ENCODE measurements at regions not wholly inside any gene's neighbourhood (a gene's known extent, or its start where the extent isn't known, plus 50 kb on each side); places are given as distances from the start of the nearest gene placed in this dataset.

DNA sequence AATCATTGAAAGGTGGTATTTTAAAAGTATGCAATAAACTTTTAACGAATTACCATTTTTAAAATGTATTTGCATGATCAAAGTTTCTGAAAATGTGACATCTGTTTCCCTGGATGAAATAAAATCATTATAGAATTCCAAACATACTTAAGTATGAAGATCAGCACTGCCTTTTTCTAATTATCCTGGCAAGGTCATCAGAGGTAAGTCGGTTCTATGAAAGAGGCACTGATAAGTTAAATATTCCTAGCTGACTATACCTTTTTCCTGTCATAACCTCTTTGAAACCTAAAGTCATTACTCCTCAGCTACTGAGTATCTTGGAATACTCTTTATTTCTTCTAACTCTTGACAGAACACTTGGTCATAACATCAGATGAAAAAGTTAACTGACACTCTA is 406.1 kb upstream of the ALCAM start:
- no peak for DNase-seq (ENCODE audit: low spot score)
- Histone ChIP-seq H3K9me3 (ENCODE audit: low read depth) (no peaks in the 10 kb centered on the region), H3K27ac (no peak overlapping the region), H3K9me2 (replicated peaks; ENCODE audit: insufficient read depth) (no peaks in the 10 kb centered on the region), H3K4me1 (ENCODE audit: insufficient read depth) (peaks cover 6% of the 10 kb centered on the region), H2AFZ (no peak overlapping the region), H4K20me1 (ENCODE audit: insufficient read depth, poor library complexity, severe bottlenecking) (no peaks in the 10 kb centered on the region), H3K4me3 (no peak overlapping the region), H3K36me3 (replicated peaks; ENCODE audit: insufficient read depth, low read depth) (no peaks in the 10 kb centered on the region), H3K27me3 (no peaks in the 10 kb centered on the region), H3K79me2 (no peaks in the 10 kb centered on the region), H3K4me2 (no peak overlapping the region)
- TF ChIP-seq, protein P1, sequence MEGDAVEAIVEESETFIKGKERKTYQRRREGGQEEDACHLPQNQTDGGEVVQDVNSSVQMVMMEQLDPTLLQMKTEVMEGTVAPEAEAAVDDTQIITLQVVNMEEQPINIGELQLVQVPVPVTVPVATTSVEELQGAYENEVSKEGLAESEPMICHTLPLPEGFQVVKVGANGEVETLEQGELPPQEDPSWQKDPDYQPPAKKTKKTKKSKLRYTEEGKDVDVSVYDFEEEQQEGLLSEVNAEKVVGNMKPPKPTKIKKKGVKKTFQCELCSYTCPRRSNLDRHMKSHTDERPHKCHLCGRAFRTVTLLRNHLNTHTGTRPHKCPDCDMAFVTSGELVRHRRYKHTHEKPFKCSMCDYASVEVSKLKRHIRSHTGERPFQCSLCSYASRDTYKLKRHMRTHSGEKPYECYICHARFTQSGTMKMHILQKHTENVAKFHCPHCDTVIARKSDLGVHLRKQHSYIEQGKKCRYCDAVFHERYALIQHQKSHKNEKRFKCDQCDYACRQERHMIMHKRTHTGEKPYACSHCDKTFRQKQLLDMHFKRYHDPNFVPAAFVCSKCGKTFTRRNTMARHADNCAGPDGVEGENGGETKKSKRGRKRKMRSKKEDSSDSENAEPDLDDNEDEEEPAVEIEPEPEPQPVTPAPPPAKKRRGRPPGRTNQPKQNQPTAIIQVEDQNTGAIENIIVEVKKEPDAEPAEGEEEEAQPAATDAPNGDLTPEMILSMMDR (IDR thresholded peaks at IDR 0.05; ENCODE audit: poor library complexity) = no peak
- TF ChIP-seq EZH2phosphoT487 (IDR thresholded peaks at IDR 0.05; ENCODE audit: low read depth, severe bottlenecking, unreplicated experiment) (no peak), EZH2 (IDR thresholded peaks at IDR 0.05; ENCODE audit: borderline replicate concordance) (no peak)
- WGBS (ENCODE audit: low lambda C conversion rate, missing lambda C conversion rate) = 54% methylated on average over 2 of the region's 2 CpGs

DNA sequence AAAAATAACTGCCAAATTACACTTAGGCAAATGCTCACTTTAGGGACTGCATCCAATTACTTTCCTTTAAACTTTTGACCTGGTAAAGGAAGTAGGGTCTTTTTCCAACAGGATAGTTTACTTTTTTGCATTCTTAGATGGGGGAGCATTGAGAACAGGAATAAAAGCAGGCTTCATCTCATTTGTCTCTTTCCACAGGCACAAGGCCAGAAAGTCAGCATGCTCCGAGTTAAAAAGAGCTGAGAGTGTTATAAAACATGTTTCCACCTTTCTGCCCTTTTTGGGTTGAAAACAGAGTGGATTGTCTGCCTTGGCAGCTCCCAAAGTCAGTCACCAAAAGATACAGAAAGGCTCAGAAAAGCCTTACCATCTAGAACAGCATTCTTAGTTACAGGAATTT is 404.9 kb upstream of the ALCAM start:
- Histone ChIP-seq H3K27ac (no peak overlapping the region), H3K27me3 (no peaks in the 10 kb centered on the region), H2AFZ (peak overlapping the region; percentile 1), H3K36me3 (replicated peaks; ENCODE audit: insufficient read depth, low read depth) (no peaks in the 10 kb centered on the region), H3K79me2 (no peaks in the 10 kb centered on the region), H3K4me3 (no peak overlapping the region), H3K4me2 (no peak overlapping the region), H3K9me3 (ENCODE audit: low read depth) (no peaks in the 10 kb centered on the region), H3K9me2 (replicated peaks; ENCODE audit: insufficient read depth) (no peaks in the 10 kb centered on the region), H3K4me1 (ENCODE audit: insufficient read depth) (peaks cover 6% of the 10 kb centered on the region), H4K20me1 (ENCODE audit: insufficient read depth, poor library complexity, severe bottlenecking) (no peaks in the 10 kb centered on the region)
- 44% methylated on average over 1 of the region's 1 CpG for WGBS (ENCODE audit: low lambda C conversion rate, missing lambda C conversion rate)
- DNase-seq (ENCODE audit: low spot score) = no peak
- TF ChIP-seq EZH2 (IDR thresholded peaks at IDR 0.05; ENCODE audit: borderline replicate concordance) (no peak), EZH2phosphoT487 (IDR thresholded peaks at IDR 0.05; ENCODE audit: low read depth, severe bottlenecking, unreplicated experiment) (no peak)
- TF ChIP-seq, protein P1 (IDR thresholded peaks at IDR 0.05; ENCODE audit: poor library complexity) = no peak

DNA sequence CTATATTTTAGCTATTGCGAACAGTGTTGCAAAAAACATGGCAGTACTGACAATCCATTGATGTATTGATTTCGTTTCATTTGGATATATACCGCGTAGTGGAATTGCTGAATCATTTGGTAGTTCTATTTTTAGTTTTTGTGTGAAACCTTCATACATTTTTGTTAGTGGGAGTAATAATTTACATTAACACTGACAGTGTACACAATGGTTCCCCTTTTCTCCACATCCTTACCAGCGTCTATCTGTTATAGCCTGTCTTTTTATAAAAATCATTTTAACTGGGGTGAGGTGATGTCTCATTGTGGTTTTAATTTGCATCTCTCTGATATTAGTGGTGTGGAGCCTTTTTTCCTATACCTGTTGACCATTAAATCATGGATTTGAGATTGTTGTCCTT is 392.4 kb upstream of the ALCAM start:
- no peaks in the 10 kb centered on the region for H3K27me3 ChIP-seq
- WGBS (ENCODE audit: low lambda C conversion rate, missing lambda C conversion rate) = 98% methylated on average over 5 of the region's 5 CpGs

More for the DNA sequence above, 392.4 kb upstream of the ALCAM start:
- peaks cover 6% of the 10 kb centered on the region for H3K9me3 ChIP-seq (ENCODE audit: low read depth)
- no peak for DNase-seq (ENCODE audit: low spot score)
- H4K20me1 ChIP-seq (ENCODE audit: insufficient read depth, poor library complexity, severe bottlenecking) = no peaks in the 10 kb centered on the region
- H3K4me1 ChIP-seq (ENCODE audit: insufficient read depth) = no peaks in the 10 kb centered on the region
- H3K27ac ChIP-seq = no peak overlapping the region
- H3K4me2 ChIP-seq = no peak overlapping the region
- H3K79me2 ChIP-seq = no peaks in the 10 kb centered on the region
- no peaks in the 10 kb centered on the region for H3K9me2 ChIP-seq (replicated peaks; ENCODE audit: insufficient read depth)
- no peaks in the 10 kb centered on the region for H3K36me3 ChIP-seq (replicated peaks; ENCODE audit: insufficient read depth, low read depth)
- TF ChIP-seq EZH2 (IDR thresholded peaks at IDR 0.05; ENCODE audit: borderline replicate concordance) = no peak
- no peak for TF ChIP-seq EZH2phosphoT487 (IDR thresholded peaks at IDR 0.05; ENCODE audit: low read depth, severe bottlenecking, unreplicated experiment)
- TF ChIP-seq, protein P1 (IDR thresholded peaks at IDR 0.05; ENCODE audit: poor library complexity) = no peak
- no peak overlapping the region for H2AFZ ChIP-seq
- no peak overlapping the region for H3K4me3 ChIP-seq
